ENCODE measurements at regions not wholly inside any gene's neighbourhood (a gene's known extent, or its start where the extent isn't known, plus 50 kb on each side); places are given as distances from the start of the nearest gene placed in this dataset.
"Not testable (repeated sequence)": the region's sequence is repeated elsewhere in the genome, so short reads cannot be mapped to it uniquely, and the experiment has no call there.

DNA sequence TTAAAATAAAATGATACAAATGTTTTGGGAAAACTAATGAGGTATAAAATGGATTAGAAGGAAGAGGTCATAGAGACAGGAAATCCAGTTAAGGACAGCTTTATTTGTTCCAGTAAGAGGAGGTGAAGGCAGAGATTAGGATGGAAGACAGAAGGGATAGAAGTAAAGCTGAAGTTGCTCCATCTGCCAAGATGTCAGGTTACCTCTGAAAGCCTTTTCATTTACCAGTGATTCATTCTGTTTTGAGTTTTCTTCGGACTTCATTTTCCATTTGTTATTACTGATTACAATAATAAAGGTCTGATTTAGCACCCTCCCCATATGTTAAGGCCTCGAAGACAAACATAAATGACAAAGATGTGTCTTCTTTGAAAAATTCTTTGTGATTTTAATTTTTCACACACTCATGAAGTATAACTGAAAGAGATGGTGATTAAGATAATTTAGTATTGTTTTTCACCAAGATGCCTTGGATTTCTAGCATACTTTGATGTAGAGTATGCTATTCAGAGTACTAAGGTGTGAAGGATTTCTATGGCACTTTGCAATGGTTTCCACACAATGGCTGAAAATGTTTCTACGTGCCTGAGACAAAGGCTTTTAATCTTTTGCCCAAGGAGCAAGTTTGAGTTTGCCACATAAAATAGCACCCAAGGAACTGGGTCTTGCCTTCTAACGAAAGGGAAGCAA, 75.4 kb upstream of the PLAAT1 start:
- H3K36me3 Mint-ChIP-seq (ENCODE audit: unreplicated experiment), result no peaks in the 10 kb centered on the region
- no peak for DNase-seq
- H3K27ac Mint-ChIP-seq (ENCODE audit: unreplicated experiment), result no peak overlapping the region
- no peak overlapping the region for H3K4me3 Mint-ChIP-seq (ENCODE audit: unreplicated experiment)
- H3K27me3 Mint-ChIP-seq (ENCODE audit: unreplicated experiment), result no peaks in the 10 kb centered on the region
- TF ChIP-seq, protein P1, sequence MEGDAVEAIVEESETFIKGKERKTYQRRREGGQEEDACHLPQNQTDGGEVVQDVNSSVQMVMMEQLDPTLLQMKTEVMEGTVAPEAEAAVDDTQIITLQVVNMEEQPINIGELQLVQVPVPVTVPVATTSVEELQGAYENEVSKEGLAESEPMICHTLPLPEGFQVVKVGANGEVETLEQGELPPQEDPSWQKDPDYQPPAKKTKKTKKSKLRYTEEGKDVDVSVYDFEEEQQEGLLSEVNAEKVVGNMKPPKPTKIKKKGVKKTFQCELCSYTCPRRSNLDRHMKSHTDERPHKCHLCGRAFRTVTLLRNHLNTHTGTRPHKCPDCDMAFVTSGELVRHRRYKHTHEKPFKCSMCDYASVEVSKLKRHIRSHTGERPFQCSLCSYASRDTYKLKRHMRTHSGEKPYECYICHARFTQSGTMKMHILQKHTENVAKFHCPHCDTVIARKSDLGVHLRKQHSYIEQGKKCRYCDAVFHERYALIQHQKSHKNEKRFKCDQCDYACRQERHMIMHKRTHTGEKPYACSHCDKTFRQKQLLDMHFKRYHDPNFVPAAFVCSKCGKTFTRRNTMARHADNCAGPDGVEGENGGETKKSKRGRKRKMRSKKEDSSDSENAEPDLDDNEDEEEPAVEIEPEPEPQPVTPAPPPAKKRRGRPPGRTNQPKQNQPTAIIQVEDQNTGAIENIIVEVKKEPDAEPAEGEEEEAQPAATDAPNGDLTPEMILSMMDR (IDR thresholded peaks at IDR 0.05; ENCODE audit: partially characterized antibody, unreplicated experiment), result no peak
- peaks cover 7% of the 10 kb centered on the region for H3K4me1 Mint-ChIP-seq (ENCODE audit: low read depth, unreplicated experiment)
- H3K9me3 Mint-ChIP-seq (ENCODE audit: unreplicated experiment), result peaks cover 2% of the 10 kb centered on the region

DNA sequence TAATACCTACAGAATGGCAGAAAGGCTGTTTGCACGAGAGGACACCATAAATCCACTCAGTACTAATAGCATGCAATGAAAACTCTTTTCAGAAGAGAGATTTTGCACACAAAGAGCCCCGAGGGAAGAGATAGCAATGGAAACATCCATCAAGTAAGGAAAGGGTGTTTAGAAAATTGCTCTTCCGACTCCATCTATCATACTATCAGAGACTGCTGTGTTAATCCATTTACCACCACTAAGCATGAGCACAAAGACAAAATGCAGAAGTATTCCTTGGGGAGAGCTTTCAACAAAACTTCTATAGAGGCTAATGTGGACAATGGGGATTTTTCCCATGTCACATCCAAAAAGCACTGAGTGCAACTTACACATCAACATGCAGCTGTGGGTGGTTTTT, 72.1 kb upstream of the PLAAT1 start:
- H3K9me3 Mint-ChIP-seq (ENCODE audit: unreplicated experiment), result peaks cover 5% of the 10 kb centered on the region
- H3K27me3 Mint-ChIP-seq (ENCODE audit: unreplicated experiment), result no peaks in the 10 kb centered on the region
- H3K36me3 Mint-ChIP-seq (ENCODE audit: unreplicated experiment), result no peaks in the 10 kb centered on the region
- H3K27ac Mint-ChIP-seq (ENCODE audit: unreplicated experiment), result peak overlapping the region; percentile 22
- TF ChIP-seq, protein P1 (IDR thresholded peaks at IDR 0.05; ENCODE audit: partially characterized antibody, unreplicated experiment), result no peak
- peak overlapping the region; percentile 5 for H3K4me3 Mint-ChIP-seq (ENCODE audit: unreplicated experiment)
- DNase-seq, result no peak
- H3K4me1 Mint-ChIP-seq (ENCODE audit: low read depth, unreplicated experiment), result peaks cover 7% of the 10 kb centered on the region

DNA sequence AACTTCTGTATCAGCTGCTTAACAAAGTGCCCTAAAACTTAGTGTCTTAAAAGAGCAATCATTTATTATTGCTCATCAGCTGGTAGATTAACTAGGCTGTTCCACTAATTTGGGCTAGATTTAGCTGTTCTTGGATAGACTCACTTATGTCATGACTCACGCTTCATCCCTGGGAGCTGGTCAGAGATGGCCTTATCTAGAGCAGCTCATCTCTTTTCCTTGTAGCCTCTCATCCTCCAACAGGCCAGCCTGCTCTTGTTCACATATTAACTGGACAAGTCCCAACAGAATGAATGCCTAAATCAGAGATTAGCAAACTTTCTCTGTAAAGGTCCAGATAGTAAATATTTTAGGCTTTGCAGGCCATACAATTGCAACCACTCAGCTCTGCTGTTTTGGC, 66.9 kb upstream of the PLAAT1 start:
- DNase-seq, result no peak
- Mint-ChIP-seq H3K27ac (ENCODE audit: unreplicated experiment) (no peak overlapping the region), H3K36me3 (ENCODE audit: unreplicated experiment) (no peaks in the 10 kb centered on the region), H3K9me3 (ENCODE audit: unreplicated experiment) (peaks cover 3% of the 10 kb centered on the region), H3K4me1 (ENCODE audit: low read depth, unreplicated experiment) (peaks cover 2% of the 10 kb centered on the region), H3K4me3 (ENCODE audit: unreplicated experiment) (no peak overlapping the region), H3K27me3 (ENCODE audit: unreplicated experiment) (no peaks in the 10 kb centered on the region)
- TF ChIP-seq, protein P1 (IDR thresholded peaks at IDR 0.05; ENCODE audit: partially characterized antibody, unreplicated experiment), result no peak

DNA sequence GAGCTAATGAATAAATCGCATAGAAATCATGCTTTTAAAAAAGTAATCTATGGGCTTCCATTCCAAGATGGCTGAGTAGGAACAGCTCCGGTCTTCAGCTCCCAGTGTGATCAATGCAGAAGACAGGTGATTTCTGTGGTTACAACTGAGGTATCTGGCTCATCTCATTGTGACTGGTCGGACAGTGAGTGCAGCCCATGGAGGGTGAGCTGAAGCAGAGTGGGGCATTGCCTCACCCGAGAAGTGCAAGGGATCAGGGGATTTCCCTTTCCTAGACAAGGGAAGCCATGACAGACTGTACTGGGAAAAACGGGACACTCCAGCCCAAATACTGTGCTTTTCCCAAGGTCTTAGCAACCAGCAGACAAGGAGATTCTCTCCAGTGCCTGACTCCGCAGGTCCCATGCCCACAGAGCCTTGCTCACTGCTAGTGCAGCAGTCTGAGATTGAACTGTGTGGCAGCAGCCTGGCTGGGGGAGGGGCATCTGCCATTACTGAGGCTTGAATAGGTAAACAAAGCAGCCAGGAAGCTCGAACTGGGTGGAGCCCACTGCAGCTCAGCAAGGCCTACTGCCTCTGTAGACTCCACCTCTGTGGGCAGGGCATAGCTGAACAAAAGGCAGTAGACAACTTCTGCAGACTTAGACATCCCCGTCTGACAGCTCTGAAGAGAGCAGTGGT, 61.5 kb upstream of the PLAAT1 start:
- H3K4me3 Mint-ChIP-seq (ENCODE audit: unreplicated experiment); DNase-seq; H3K36me3 Mint-ChIP-seq (ENCODE audit: unreplicated experiment); H3K4me1 Mint-ChIP-seq (ENCODE audit: low read depth, unreplicated experiment); H3K27ac Mint-ChIP-seq (ENCODE audit: unreplicated experiment); H3K9me3 Mint-ChIP-seq (ENCODE audit: unreplicated experiment); H3K27me3 Mint-ChIP-seq (ENCODE audit: unreplicated experiment): not testable (repeated sequence)

DNA sequence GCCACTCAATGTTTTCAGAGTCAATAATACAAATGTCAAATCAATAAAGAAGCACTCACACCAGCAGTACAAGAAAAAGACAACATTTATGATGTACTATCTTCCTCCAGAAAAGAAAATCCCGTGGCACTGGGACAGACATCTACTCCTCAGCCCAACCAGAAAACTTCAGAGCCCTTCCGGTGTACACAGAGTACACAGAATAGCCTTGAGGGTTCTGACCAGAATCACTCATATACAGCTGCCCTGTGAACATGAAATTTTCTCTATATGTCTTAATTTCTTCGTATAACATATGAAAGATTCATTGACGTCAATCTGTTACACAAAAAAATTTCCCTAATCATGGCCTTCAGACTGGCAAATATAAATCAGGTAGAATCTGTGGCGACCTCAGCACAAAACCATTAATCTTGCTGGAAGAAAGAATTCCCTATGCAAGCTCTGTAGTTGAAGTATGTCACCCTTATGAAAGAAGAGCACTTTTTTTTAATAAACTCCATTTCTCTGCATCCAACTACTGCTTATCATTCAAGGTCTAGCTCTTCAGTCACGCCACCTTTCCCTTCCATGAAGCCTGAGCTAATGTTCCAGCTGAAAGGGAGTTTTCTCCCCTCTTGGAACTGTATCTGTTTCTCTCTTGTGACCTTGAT, 53.8 kb upstream of the PLAAT1 start:
- peaks cover 2% of the 10 kb centered on the region for H3K9me3 Mint-ChIP-seq (ENCODE audit: unreplicated experiment)
- H3K36me3 Mint-ChIP-seq (ENCODE audit: unreplicated experiment), result peaks cover under 1% of the 10 kb centered on the region
- H3K4me3 Mint-ChIP-seq (ENCODE audit: unreplicated experiment), result no peak overlapping the region
- TF ChIP-seq, protein P1 (IDR thresholded peaks at IDR 0.05; ENCODE audit: partially characterized antibody, unreplicated experiment), result no peak
- peak overlapping the region; percentile 79 for H3K27ac Mint-ChIP-seq (ENCODE audit: unreplicated experiment)
- no peaks in the 10 kb centered on the region for H3K27me3 Mint-ChIP-seq (ENCODE audit: unreplicated experiment)
- peaks cover 32% of the 10 kb centered on the region for H3K4me1 Mint-ChIP-seq (ENCODE audit: low read depth, unreplicated experiment)
- no peak for DNase-seq
